ENCODE measurements at regions not wholly inside any gene's neighbourhood (a gene's known extent, or its start where the extent isn't known, plus 50 kb on each side); places are given as distances from the start of the nearest gene placed in this dataset.

GRCh38 chr6:1002989-1003388, 308.9 kb upstream of the FOXQ1 start:
- in situ Hi-C loops (cut with MboI) = no loop called here
- Histone ChIP-seq H3K4me2 (ENCODE audit: unreplicated experiment) (no peak overlapping the region), H4K20me1 (ENCODE audit: insufficient read depth) (no peaks in the 10 kb centered on the region), H3K4me1 (ENCODE audit: insufficient read depth) (no peaks in the 10 kb centered on the region), H3K9me2 (ENCODE audit: insufficient read depth) (no peaks in the 10 kb centered on the region), H2AFZ (no peak overlapping the region), H3K27ac (no peak overlapping the region), H3K9ac (no peak overlapping the region), H3F3A (ENCODE audit: insufficient read depth) (no peaks in the 10 kb centered on the region), H3K4me3 (no peak overlapping the region), H3K9me3 (ENCODE audit: low read depth) (no peaks in the 10 kb centered on the region), H3K27me3 (replicated peaks; ENCODE audit: insufficient read depth) (peaks cover 48% of the 10 kb centered on the region), H3K79me2 (ENCODE audit: insufficient read depth) (no peaks in the 10 kb centered on the region), H3K36me3 (ENCODE audit: low read depth) (no peaks in the 10 kb centered on the region)
- no peak for TF ChIP-seq EZH2 (IDR thresholded peaks at IDR 0.05; ENCODE audit: insufficient read depth, poor library complexity, severe bottlenecking)
- no peak for TF ChIP-seq EZH2phosphoT487 (IDR thresholded peaks at IDR 0.05; ENCODE audit: insufficient read depth, low read depth)
- 84 to 89% methylated on average over 10 to 12 of the region's 12 CpGs for WGBS, 2 experiments (ENCODE audit: low coverage in 1 of 2, low lambda C conversion rate in 2 of 2, missing lambda C conversion rate in 2 of 2)
- DNase-seq = no peak

GRCh38 chr6:1001655-1002349, 308.9 kb upstream of the EXOC2 start:
- Histone ChIP-seq H2AFZ (no peak overlapping the region), H3K9ac (no peak overlapping the region), H3K4me1 (ENCODE audit: insufficient read depth) (no peaks in the 10 kb centered on the region), H3K9me3 (ENCODE audit: low read depth) (no peaks in the 10 kb centered on the region), H3K27me3 (replicated peaks; ENCODE audit: insufficient read depth) (peaks cover 53% of the 10 kb centered on the region), H4K20me1 (ENCODE audit: insufficient read depth) (no peaks in the 10 kb centered on the region), H3K4me2 (ENCODE audit: unreplicated experiment) (no peak overlapping the region), H3K9me2 (ENCODE audit: insufficient read depth) (no peaks in the 10 kb centered on the region), H3K4me3 (no peak overlapping the region), H3K36me3 (ENCODE audit: low read depth) (no peaks in the 10 kb centered on the region), H3F3A (ENCODE audit: insufficient read depth) (no peaks in the 10 kb centered on the region), H3K27ac (no peak overlapping the region), H3K79me2 (ENCODE audit: insufficient read depth) (no peaks in the 10 kb centered on the region)
- TF ChIP-seq EZH2 (IDR thresholded peaks at IDR 0.05; ENCODE audit: insufficient read depth, poor library complexity, severe bottlenecking) (no peak), EZH2phosphoT487 (IDR thresholded peaks at IDR 0.05; ENCODE audit: insufficient read depth, low read depth) (no peak)
- WGBS, 2 experiments (ENCODE audit: low coverage in 1 of 2, low lambda C conversion rate in 2 of 2, missing lambda C conversion rate in 2 of 2) = 25 to 26% methylated on average over 12 of the region's 12 CpGs
- DNase-seq = peak; percentile 23
- in situ Hi-C loops (cut with MboI) = no loop called here

- Histone ChIP-seq H3K9me2 (ENCODE audit: insufficient read depth) (no peaks in the 10 kb centered on the region), H3F3A (ENCODE audit: insufficient read depth) (no peaks in the 10 kb centered on the region), H3K79me2 (ENCODE audit: insufficient read depth) (no peaks in the 10 kb centered on the region), H3K27ac (no peak overlapping the region), H3K4me2 (ENCODE audit: unreplicated experiment) (no peak overlapping the region), H2AFZ (no peak overlapping the region), H3K9ac (no peak overlapping the region), H4K20me1 (ENCODE audit: insufficient read depth) (no peaks in the 10 kb centered on the region), H3K4me3 (no peak overlapping the region), H3K36me3 (ENCODE audit: low read depth) (no peaks in the 10 kb centered on the region), H3K9me3 (ENCODE audit: low read depth) (no peaks in the 10 kb centered on the region), H3K4me1 (ENCODE audit: insufficient read depth) (no peaks in the 10 kb centered on the region), H3K27me3 (replicated peaks; ENCODE audit: insufficient read depth) (peaks cover 46% of the 10 kb centered on the region)
- 54 to 55% methylated on average over 9 of the region's 9 CpGs for WGBS, 2 experiments (ENCODE audit: low coverage in 1 of 2, low lambda C conversion rate in 2 of 2, missing lambda C conversion rate in 2 of 2)
- TF ChIP-seq EZH2 (IDR thresholded peaks at IDR 0.05; ENCODE audit: insufficient read depth, poor library complexity, severe bottlenecking) (no peak), EZH2phosphoT487 (IDR thresholded peaks at IDR 0.05; ENCODE audit: insufficient read depth, low read depth) (no peak)
- in situ Hi-C loops (cut with MboI) = no loop called here
- no peak for DNase-seq
Measured at GRCh38 chr6:999552-999951, 306.6 kb upstream of the EXOC2 start.

GRCh38 chr6:998551-998950, 305.6 kb upstream of the EXOC2 start:
- WGBS, 2 experiments (ENCODE audit: low coverage in 1 of 2, low lambda C conversion rate in 2 of 2, missing lambda C conversion rate in 2 of 2) = 81 to 87% methylated on average over 10 of the region's 10 CpGs
- in situ Hi-C loops (cut with MboI) = no loop called here
- TF ChIP-seq EZH2 (IDR thresholded peaks at IDR 0.05; ENCODE audit: insufficient read depth, poor library complexity, severe bottlenecking) = no peak
- no peak for TF ChIP-seq EZH2phosphoT487 (IDR thresholded peaks at IDR 0.05; ENCODE audit: insufficient read depth, low read depth)

More at GRCh38 chr6:998551-998950, 305.6 kb upstream of the EXOC2 start:
- Histone ChIP-seq H3K36me3 (ENCODE audit: low read depth) (no peaks in the 10 kb centered on the region), H3F3A (ENCODE audit: insufficient read depth) (no peaks in the 10 kb centered on the region), H2AFZ (no peak overlapping the region), H3K4me3 (no peak overlapping the region), H3K27ac (no peak overlapping the region), H3K9ac (no peak overlapping the region), H3K9me2 (ENCODE audit: insufficient read depth) (no peaks in the 10 kb centered on the region), H3K79me2 (ENCODE audit: insufficient read depth) (no peaks in the 10 kb centered on the region), H3K4me1 (ENCODE audit: insufficient read depth) (no peaks in the 10 kb centered on the region), H3K4me2 (ENCODE audit: unreplicated experiment) (no peak overlapping the region), H3K9me3 (ENCODE audit: low read depth) (no peaks in the 10 kb centered on the region), H3K27me3 (replicated peaks; ENCODE audit: insufficient read depth) (peaks cover 46% of the 10 kb centered on the region), H4K20me1 (ENCODE audit: insufficient read depth) (no peaks in the 10 kb centered on the region)
- no peak for DNase-seq

Data from GM23248 (cell line).